H9 (cell line): ENCODE measurements at regions not wholly inside any gene's neighbourhood (a gene's known extent, or its start where the extent isn't known, plus 50 kb on each side); places are given as distances from the start of the nearest gene placed in this dataset.

Experiments
- DNase-seq: peaks from one replicate; pipeline ENCODE4 v3.0.0-alpha.2; 2017
- H2AFZ ChIP-seq: one replicate; pipeline ENCODE4 v1.6.1; 2013; ENCODE audit warnings: mild to moderate bottlenecking, low read length, control low read depth, moderate library complexity
- H2AK5ac ChIP-seq: 2 replicates; pipeline ENCODE4 v1.6.1; 2013; ENCODE audit warnings: low read length, control low read depth, mixed read lengths; ENCODE audit not compliant: insufficient read length
- H2BK120ac ChIP-seq: one replicate; pipeline ENCODE4 v1.6.1; 2013; ENCODE audit warnings: low read depth, mild to moderate bottlenecking, low read length, control low read depth, inconsistent platforms; ENCODE audit not compliant: poor library complexity, severe bottlenecking
- H2BK12ac ChIP-seq: 2 replicates; pipeline ENCODE4 v1.6.1; 2013; ENCODE audit warnings: low read length, control low read depth, mixed read lengths, low read depth; ENCODE audit not compliant: insufficient read length
- H2BK15ac ChIP-seq: 2 replicates; pipeline ENCODE4 v1.6.1; 2013; ENCODE audit warnings: low read depth, low read length, control low read depth
- H2BK20ac ChIP-seq: one replicate; pipeline ENCODE4 v1.6.1; 2013; ENCODE audit warnings: low read depth, mild to moderate bottlenecking, low read length, control low read depth, inconsistent platforms; ENCODE audit not compliant: poor library complexity, severe bottlenecking
- H2BK5ac ChIP-seq: 2 replicates; pipeline ENCODE4 v1.6.1; 2013; ENCODE audit warnings: low read length, control low read depth, mixed read lengths; ENCODE audit not compliant: insufficient read length
- H3K14ac ChIP-seq: 2 replicates; pipeline ENCODE4 v1.6.1; 2013; ENCODE audit warnings: low read length, control low read depth; ENCODE audit not compliant: insufficient read depth
- H3K18ac ChIP-seq: 2 replicates; pipeline ENCODE4 v1.6.1; 2013; ENCODE audit warnings: low read depth, mild to moderate bottlenecking, mixed read lengths, low read length, control low read depth; ENCODE audit not compliant: insufficient read length
- H3K23ac ChIP-seq: 2 replicates; pipeline ENCODE4 v1.6.1; 2013; ENCODE audit warnings: low read length, control low read depth, mixed read lengths, low read depth; ENCODE audit not compliant: insufficient read length
- H3K23me2 ChIP-seq: 2 replicates; pipeline ENCODE4 v1.6.1; 2013; ENCODE audit warnings: low read depth, mild to moderate bottlenecking, mixed read lengths, low read length, control low read depth; ENCODE audit not compliant: insufficient read length, poor library complexity, severe bottlenecking
- H3K27ac ChIP-seq: 2 replicates; pipeline ENCODE4 v1.5.1; 2013; ENCODE audit warnings: low read length, control low read depth, mixed read lengths, low read depth; ENCODE audit not compliant: insufficient read length
- H3K27me3 ChIP-seq: 2 replicates; pipeline ENCODE4 v1.6.1; 2013; ENCODE audit warnings: low read length, control low read depth, inconsistent platforms; ENCODE audit not compliant: insufficient read depth
- H3K4ac ChIP-seq: 2 replicates; pipeline ENCODE4 v1.6.1; 2013; ENCODE audit warnings: low read depth, mild to moderate bottlenecking, control low read depth, inconsistent platforms, low read length, moderate library complexity
- H3K4me1 ChIP-seq: 2 replicates; pipeline ENCODE4 v1.6.1; 2013; ENCODE audit warnings: low read length, control low read depth, inconsistent platforms; ENCODE audit not compliant: insufficient read depth
- H3K4me2 ChIP-seq: 2 replicates; pipeline ENCODE4 v1.6.1; 2013; ENCODE audit warnings: low read length, control low read depth, mixed read lengths; ENCODE audit not compliant: insufficient read length, insufficient read depth
- H3K56ac ChIP-seq: 2 replicates; pipeline ENCODE4 v1.6.1; 2013; ENCODE audit warnings: low read depth, mild to moderate bottlenecking, mixed read lengths, low read length, control low read depth; ENCODE audit not compliant: insufficient read length
- H3K79me1 ChIP-seq: 2 replicates; pipeline ENCODE4 v1.6.1; 2013; ENCODE audit warnings: low read depth, mild to moderate bottlenecking, moderate library complexity, low read length, control low read depth, inconsistent platforms; ENCODE audit not compliant: insufficient read depth, poor library complexity, severe bottlenecking
- H3K79me2 ChIP-seq: 2 replicates; pipeline ENCODE4 v1.6.1; 2013; ENCODE audit warnings: low read length, control low read depth, inconsistent platforms; ENCODE audit not compliant: insufficient read depth
- H3K9ac ChIP-seq: 2 replicates; pipeline ENCODE4 v1.6.1; 2013; ENCODE audit warnings: low read length, control low read depth, mixed read lengths; ENCODE audit not compliant: insufficient read length; ENCODE audit errors: extremely low read depth
- H3K9me3 ChIP-seq: one replicate; pipeline ENCODE4 v1.6.1; 2013; ENCODE audit warnings: low read depth, low read length, inconsistent platforms; ENCODE audit not compliant: control insufficient read depth
- H3T11ph ChIP-seq: one replicate; pipeline ENCODE4 v1.6.1; 2013; ENCODE audit warnings: mild to moderate bottlenecking, low read length, control low read depth, inconsistent platforms
- H4K20me1 ChIP-seq: one replicate; pipeline ENCODE4 v1.6.1; 2013; ENCODE audit not compliant: control insufficient read depth, insufficient read length, insufficient read depth
- H4K5ac ChIP-seq: 2 replicates; pipeline ENCODE4 v1.6.1; 2013; ENCODE audit warnings: low read depth, mild to moderate bottlenecking, mixed read lengths, low read length, control low read depth; ENCODE audit not compliant: insufficient read length
- H4K8ac ChIP-seq: replicated peaks from 2 replicates; pipeline ENCODE4 v1.6.1; 2013; ENCODE audit warnings: low read length, control low read depth, mixed read lengths, low read depth; ENCODE audit not compliant: insufficient read length
- H4K91ac ChIP-seq: 2 replicates; pipeline ENCODE4 v1.6.1; 2013; ENCODE audit warnings: low read depth, mild to moderate bottlenecking, moderate library complexity, mixed read lengths, low read length, control low read depth; ENCODE audit not compliant: insufficient read length
- H3K27ac Mint-ChIP-seq, 3 experiments: 2 replicates in 2 of 3; 3 replicates in 1 of 3; pipeline ENCODE4 v1.8.0; 2020 to 2021; ENCODE audit warnings: mixed read lengths in 3 of 3, mild to moderate bottlenecking in 1 of 3, moderate library complexity in 1 of 3
- H3K27me3 Mint-ChIP-seq: 2 replicates; pipeline ENCODE4 v1.8.0; 2021; ENCODE audit warnings: low read depth, mild to moderate bottlenecking, moderate library complexity, mixed read lengths
- H3K36me3 Mint-ChIP-seq, 3 experiments: 2 replicates in 2 of 3; 3 replicates in 1 of 3; pipeline ENCODE4 v1.8.0; 2020 to 2021; ENCODE audit warnings: low read depth in 3 of 3, mixed read lengths in 3 of 3; ENCODE audit not compliant: insufficient read depth in 1 of 3
- H3K4me1 Mint-ChIP-seq, 2 experiments: 2 replicates each; pipeline ENCODE4 v1.8.0; 2020; ENCODE audit warnings: mixed read lengths in 2 of 2
- H3K4me3 Mint-ChIP-seq, 2 experiments: 2 replicates in 1 of 2; 3 replicates in 1 of 2; pipeline ENCODE4 v1.8.0; 2020 to 2021; ENCODE audit warnings: mild to moderate bottlenecking in 2 of 2, mixed read lengths in 2 of 2, moderate library complexity in 1 of 2
- H3K9me3 Mint-ChIP-seq, 2 experiments: 2 replicates in 1 of 2; 3 replicates in 1 of 2; pipeline ENCODE4 v1.8.0; 2020; ENCODE audit warnings: mild to moderate bottlenecking in 2 of 2, mixed read lengths in 2 of 2, moderate library complexity in 1 of 2
- WGBS: extraction: QIAGEN DNeasy Blood & Tissue Kit; methylation state at CpG from one replicate; pipeline ENCODE4 v1.1.7; 2013; ENCODE audit warnings: missing lambda C conversion rate, low lambda C conversion rate, mixed read lengths; ENCODE audit not compliant: insufficient read length; ENCODE audit errors: extremely low coverage; 5-methylcytosine and 5-hydroxymethylcytosine counted together
- TF ChIP-seq, protein P1 (sequence below): fragments of 200-600 bp; sonication (generic); conservative IDR thresholded peaks from 3 replicates; pipeline ENCODE4 v1.8.0; 2021; ENCODE audit warnings: antibody characterized with exemption, mild to moderate bottlenecking

DNA sequence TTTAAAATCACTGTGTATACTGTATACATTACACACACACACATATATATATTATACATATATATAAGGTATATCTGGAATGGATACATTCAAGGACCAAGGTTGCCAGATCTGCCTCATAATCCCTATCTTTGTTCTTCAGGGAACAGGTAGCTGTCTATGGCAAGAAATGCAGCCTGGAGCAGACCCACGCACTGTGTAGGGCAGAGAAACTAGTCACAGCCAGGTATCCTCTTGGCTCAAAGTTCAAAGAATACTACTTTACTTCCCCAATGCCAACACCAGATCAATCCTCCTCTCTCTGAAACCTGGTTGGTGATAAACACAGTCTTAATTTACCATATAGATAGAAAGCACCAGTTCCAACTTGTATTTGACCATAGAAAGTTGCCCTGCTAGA lies 313.6 kb downstream of the PRELID2 start:
- no peaks in the 10 kb centered on the region for H4K20me1 ChIP-seq
- H2BK20ac ChIP-seq, result no peak overlapping the region
- no peaks in the 10 kb centered on the region for H3K79me1 ChIP-seq
- DNase-seq, result no peak
- Mint-ChIP-seq H3K27ac (no peak overlapping the region), H3K9me3 (peaks cover 7 to 8% of the 10 kb centered on the region in 2 experiments; a peak in 4 of 5 replicates), H3K27me3 (no peaks in the 10 kb centered on the region), H3K36me3 (peaks cover 0 to 4% (median 0%) of the 10 kb centered on the region in 3 experiments; a peak in 1 of 7 replicates), H3K4me1 (peaks cover 4 to 15% of the 10 kb centered on the region in 2 experiments), H3K4me3 (no peak overlapping the region)
- no peak overlapping the region for H3K56ac ChIP-seq
- H3K27me3 ChIP-seq, result no peaks in the 10 kb centered on the region
- H2AFZ ChIP-seq, result no peak overlapping the region
- no peak overlapping the region for H4K5ac ChIP-seq
- H2BK5ac ChIP-seq, result no peak overlapping the region
- no peak overlapping the region for H2BK120ac ChIP-seq
- no peak overlapping the region for H3K23ac ChIP-seq
- H3K18ac ChIP-seq, result no peak overlapping the region
- no peak overlapping the region for H2AK5ac ChIP-seq
- H4K8ac ChIP-seq, result no peak overlapping the region
- H2BK12ac ChIP-seq, result no peak overlapping the region
- H3K14ac ChIP-seq, result no peak overlapping the region
- H2BK15ac ChIP-seq, result no peak overlapping the region
- WGBS, result no CpG with 5 or more reads among the region's 1 CpG
- no peaks in the 10 kb centered on the region for H3K23me2 ChIP-seq
- H3K4me1 ChIP-seq, result no peaks in the 10 kb centered on the region
- TF ChIP-seq, protein P1, sequence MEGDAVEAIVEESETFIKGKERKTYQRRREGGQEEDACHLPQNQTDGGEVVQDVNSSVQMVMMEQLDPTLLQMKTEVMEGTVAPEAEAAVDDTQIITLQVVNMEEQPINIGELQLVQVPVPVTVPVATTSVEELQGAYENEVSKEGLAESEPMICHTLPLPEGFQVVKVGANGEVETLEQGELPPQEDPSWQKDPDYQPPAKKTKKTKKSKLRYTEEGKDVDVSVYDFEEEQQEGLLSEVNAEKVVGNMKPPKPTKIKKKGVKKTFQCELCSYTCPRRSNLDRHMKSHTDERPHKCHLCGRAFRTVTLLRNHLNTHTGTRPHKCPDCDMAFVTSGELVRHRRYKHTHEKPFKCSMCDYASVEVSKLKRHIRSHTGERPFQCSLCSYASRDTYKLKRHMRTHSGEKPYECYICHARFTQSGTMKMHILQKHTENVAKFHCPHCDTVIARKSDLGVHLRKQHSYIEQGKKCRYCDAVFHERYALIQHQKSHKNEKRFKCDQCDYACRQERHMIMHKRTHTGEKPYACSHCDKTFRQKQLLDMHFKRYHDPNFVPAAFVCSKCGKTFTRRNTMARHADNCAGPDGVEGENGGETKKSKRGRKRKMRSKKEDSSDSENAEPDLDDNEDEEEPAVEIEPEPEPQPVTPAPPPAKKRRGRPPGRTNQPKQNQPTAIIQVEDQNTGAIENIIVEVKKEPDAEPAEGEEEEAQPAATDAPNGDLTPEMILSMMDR, result no peak
- no peak overlapping the region for H3K27ac ChIP-seq
- H3K79me2 ChIP-seq, result no peaks in the 10 kb centered on the region
- no peak overlapping the region for H3T11ph ChIP-seq
- no peak overlapping the region for H3K9ac ChIP-seq
- no peak overlapping the region for H3K4ac ChIP-seq
- H3K4me2 ChIP-seq, result no peak overlapping the region
- H4K91ac ChIP-seq, result no peak overlapping the region
- no peaks in the 10 kb centered on the region for H3K9me3 ChIP-seq
